ENCODE measurements at regions not wholly inside any gene's neighbourhood (a gene's known extent, or its start where the extent isn't known, plus 50 kb on each side); places are given as distances from the start of the nearest gene placed in this dataset.

- no peaks in the 10 kb centered on the region for H3K4me1 ChIP-seq (ENCODE audit: insufficient read depth, low read length)
- intact Hi-C loops (cut with micrococcal nuclease; ENCODE audit: unreplicated experiment) (no loop called here), in situ Hi-C loops (cut with HindIII; ENCODE audit: extremely low pct_ligation_motif_present, low pct_unique_long_range_greater_than_20kb) (no loop called here)
- H3K9ac ChIP-seq (ENCODE audit: insufficient read depth, low read depth, low read length): no peak overlapping the region
- no peaks in the 10 kb centered on the region for H3K36me3 ChIP-seq (replicated peaks in 1 of 2; ENCODE audit: control insufficient read depth in 1 of 2, insufficient read depth in 2 of 2, low read length in 2 of 2)
- no peaks in the 10 kb centered on the region for H3K79me2 ChIP-seq (ENCODE audit: insufficient read depth, low read length)
- no peak for FAIRE-seq
- WGBS (ENCODE audit: low lambda C conversion rate): 44% methylated on average over 1 of the region's 1 CpG
- H3K4me2 ChIP-seq (ENCODE audit: low read depth, low read length): no peak overlapping the region
- TF ChIP-seq ZFAT (CRISPR knock-in tag; conservative IDR thresholded peaks at IDR 0.05): no peak
- no peak for TF ChIP-seq PRDM10 (CRISPR knock-in tag; IDR thresholded peaks at IDR 0.05; ENCODE audit: low read depth)
- no peak for TF ChIP-seq GFI1 (CRISPR knock-in tag; IDR thresholded peaks at IDR 0.05; ENCODE audit: borderline replicate concordance)
- TF ChIP-seq HHEX (CRISPR knock-in tag; IDR thresholded peaks at IDR 0.05): no peak
- TF ChIP-seq ZNF430 (CRISPR knock-in tag; IDR thresholded peaks at IDR 0.05): no peak
- H3K9me3 ChIP-seq (ENCODE audit: low read length): no peaks in the 10 kb centered on the region
- H3K27me3 ChIP-seq (ENCODE audit: control insufficient read depth in 1 of 2, insufficient read depth in 2 of 2, low read length in 2 of 2): no peaks in the 10 kb centered on the region
- POLR2A ChIA-PET: no interaction called here
- H3K4me3 ChIP-seq (replicated peaks in 1 of 3; ENCODE audit: insufficient read depth in 1 of 3, low read depth in 2 of 3, low read length in 3 of 3): no peak overlapping the region
- CTCF ChIA-PET (ENCODE audit: low intra/inter-chr PET ratio, low total read pairs): no interaction called here
- H2AFZ ChIP-seq (ENCODE audit: low read length): no peak overlapping the region
- H4K20me1 ChIP-seq (ENCODE audit: insufficient read depth, low read length): no peaks in the 10 kb centered on the region
- no TSS peak for BruUV-seq (replicated peaks)
- H3K27ac ChIP-seq (ENCODE audit: extremely low read length, insufficient read depth, low read length): no peak overlapping the region
- ATAC-seq: no peak
- DNase-seq (ENCODE audit: low spot score): no peak
These were observed 116.2 kb upstream of the TLL1 start for GRCh38 chr4:165756836-165757235.

GRCh38 chr4:165757451-165757850 is 115.6 kb upstream of the TLL1 start:
- Histone ChIP-seq H3K27me3 (ENCODE audit: control insufficient read depth in 1 of 2, insufficient read depth in 2 of 2, low read length in 2 of 2) (no peaks in the 10 kb centered on the region), H3K9me3 (ENCODE audit: low read length) (no peaks in the 10 kb centered on the region), H3K4me2 (ENCODE audit: low read depth, low read length) (no peak overlapping the region), H3K4me3 (replicated peaks in 1 of 3; ENCODE audit: insufficient read depth in 1 of 3, low read depth in 2 of 3, low read length in 3 of 3) (no peak overlapping the region), H3K79me2 (ENCODE audit: insufficient read depth, low read length) (no peaks in the 10 kb centered on the region), H4K20me1 (ENCODE audit: insufficient read depth, low read length) (no peaks in the 10 kb centered on the region), H3K36me3 (replicated peaks in 1 of 2; ENCODE audit: control insufficient read depth in 1 of 2, insufficient read depth in 2 of 2, low read length in 2 of 2) (no peaks in the 10 kb centered on the region), H3K27ac (ENCODE audit: extremely low read length, insufficient read depth, low read length) (no peak overlapping the region), H3K9ac (ENCODE audit: insufficient read depth, low read depth, low read length) (no peak overlapping the region), H2AFZ (ENCODE audit: low read length) (no peak overlapping the region), H3K4me1 (ENCODE audit: insufficient read depth, low read length) (no peaks in the 10 kb centered on the region)
- ATAC-seq: no peak
- no peak for FAIRE-seq
- ChIA-PET CTCF (ENCODE audit: low intra/inter-chr PET ratio, low total read pairs) (no interaction called here), POLR2A (no interaction called here)
- intact Hi-C loops (cut with micrococcal nuclease; ENCODE audit: unreplicated experiment) (no loop called here), in situ Hi-C loops (cut with HindIII; ENCODE audit: extremely low pct_ligation_motif_present, low pct_unique_long_range_greater_than_20kb) (no loop called here)
- BruUV-seq (replicated peaks): no TSS peak
- WGBS (ENCODE audit: low lambda C conversion rate): 0% methylated on average over 3 of the region's 3 CpGs
- no peak for DNase-seq (ENCODE audit: low spot score)
- TF ChIP-seq ZNF839 (CRISPR knock-in tag; IDR thresholded peaks at IDR 0.05; ENCODE audit: borderline replicate concordance) (no peak), RBM22 (optimal IDR thresholded peaks at IDR 0.05; ENCODE audit: low read length) (no peak), IRF1 (CRISPR knock-in tag; IDR thresholded peaks at IDR 0.05; ENCODE audit: low read depth) (no peak), TOPORS (CRISPR knock-in tag; IDR thresholded peaks at IDR 0.05) (no peak), KAT2B (IDR thresholded peaks at IDR 0.05; ENCODE audit: borderline replicate concordance, low read depth, low read length) (no peak), REL (CRISPR knock-in tag; conservative IDR thresholded peaks at IDR 0.05) (no peak), ZSCAN12 (CRISPR knock-in tag; IDR thresholded peaks at IDR 0.05) (no peak), ZKSCAN5 (CRISPR knock-in tag; IDR thresholded peaks at IDR 0.05) (no peak), MED13 (CRISPR knock-in tag; IDR thresholded peaks at IDR 0.05) (no peak), POLR2AphosphoS2 (IDR thresholded peaks at IDR 0.05; ENCODE audit: low read depth, low read length) (no peak), STAG1 (CRISPR knock-in tag; IDR thresholded peaks at IDR 0.05) (no peak), NBN (conservative IDR thresholded peaks at IDR 0.05) (no peak), ZNF446 (CRISPR knock-in tag; IDR thresholded peaks at IDR 0.05) (no peak), FOXJ3 (CRISPR knock-in tag; IDR thresholded peaks at IDR 0.05; ENCODE audit: borderline replicate concordance) (no peak)
